ENCODE measurements at regions not wholly inside any gene's neighbourhood (a gene's known extent, or its start where the extent isn't known, plus 50 kb on each side); places are given as distances from the start of the nearest gene placed in this dataset.

GRCh38 chr3:74041068-74041675, 416.4 kb upstream of the PDZRN3 start:
- no peak for TF ChIP-seq ZBTB7A (IDR thresholded peaks at IDR 0.05; ENCODE audit: low read depth)

DNA sequence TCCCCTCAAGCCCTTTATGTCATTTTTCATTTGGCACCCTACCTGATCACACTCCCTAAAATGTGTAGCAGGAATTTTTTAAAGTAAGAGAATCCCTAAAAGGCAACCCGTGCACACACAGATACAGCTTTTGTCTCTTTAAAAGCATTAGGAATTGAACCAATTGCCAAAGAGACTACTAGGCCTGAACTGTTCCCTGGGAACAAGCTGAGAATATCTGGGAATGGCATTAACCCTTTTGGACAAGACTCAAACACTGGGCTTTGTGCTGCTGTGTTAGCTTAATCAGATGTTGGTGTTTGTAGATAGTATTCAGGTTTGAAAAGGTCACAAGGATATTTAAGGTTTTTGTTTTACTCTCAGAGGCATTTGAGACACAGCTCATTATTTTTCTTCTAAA, 414.4 kb upstream of the PDZRN3 start:
- TF ChIP-seq REST (IDR thresholded peaks at IDR 0.05; ENCODE audit: low read depth): no peak
- no peak for TF ChIP-seq EGR1 (IDR thresholded peaks at IDR 0.05)
- no peak for TF ChIP-seq EP300 (IDR thresholded peaks at IDR 0.05; ENCODE audit: borderline replicate concordance)
- TF ChIP-seq FOXM1 (IDR thresholded peaks at IDR 0.05; ENCODE audit: borderline replicate concordance, low read depth): no peak
- TF ChIP-seq CREB1 (IDR thresholded peaks at IDR 0.05; ENCODE audit: low read depth): no peak
- TF ChIP-seq, protein P1, sequence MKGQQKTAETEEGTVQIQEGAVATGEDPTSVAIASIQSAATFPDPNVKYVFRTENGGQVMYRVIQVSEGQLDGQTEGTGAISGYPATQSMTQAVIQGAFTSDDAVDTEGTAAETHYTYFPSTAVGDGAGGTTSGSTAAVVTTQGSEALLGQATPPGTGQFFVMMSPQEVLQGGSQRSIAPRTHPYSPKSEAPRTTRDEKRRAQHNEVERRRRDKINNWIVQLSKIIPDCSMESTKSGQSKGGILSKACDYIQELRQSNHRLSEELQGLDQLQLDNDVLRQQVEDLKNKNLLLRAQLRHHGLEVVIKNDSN (IDR thresholded peaks at IDR 0.05): no peak
- no peak for TF ChIP-seq RAD21 (IDR thresholded peaks at IDR 0.05; ENCODE audit: low read depth)
- no peak for TF ChIP-seq CEBPB (IDR thresholded peaks at IDR 0.05)
- no peak for TF ChIP-seq YY1 (IDR thresholded peaks at IDR 0.05; ENCODE audit: low read depth)

- TF ChIP-seq RAD21 (IDR thresholded peaks at IDR 0.05; ENCODE audit: low read depth) (no peak), TAF1 (IDR thresholded peaks at IDR 0.05; ENCODE audit: low read depth) (no peak), EGR1 (IDR thresholded peaks at IDR 0.05) (no peak), CEBPB (IDR thresholded peaks at IDR 0.05) (no peak), NFIC (IDR thresholded peaks at IDR 0.05) (no peak), FOXM1 (IDR thresholded peaks at IDR 0.05; ENCODE audit: borderline replicate concordance, low read depth) (no peak), REST (IDR thresholded peaks at IDR 0.05; ENCODE audit: low read depth) (no peak), YY1 (IDR thresholded peaks at IDR 0.05; ENCODE audit: low read depth) (no peak), EP300 (IDR thresholded peaks at IDR 0.05; ENCODE audit: borderline replicate concordance) (no peak), TCF12 (IDR thresholded peaks at IDR 0.05; ENCODE audit: low read depth) (no peak), MAX (IDR thresholded peaks at IDR 0.05) (no peak), TEAD4 (IDR thresholded peaks at IDR 0.05) (no peak), CREB1 (IDR thresholded peaks at IDR 0.05; ENCODE audit: low read depth) (no peak), ZBTB7A (IDR thresholded peaks at IDR 0.05; ENCODE audit: low read depth) (no peak)
- TF ChIP-seq, protein P1 (IDR thresholded peaks at IDR 0.05): no peak
Measured at GRCh38 chr3:74036568-74036967, 411.8 kb upstream of the PDZRN3 start.

GRCh38 chr3:74036102-74036501, 411.4 kb upstream of the PDZRN3 start:
- TF ChIP-seq RAD21 (IDR thresholded peaks at IDR 0.05; ENCODE audit: low read depth) (no peak), TEAD4 (IDR thresholded peaks at IDR 0.05) (no peak), TAF1 (IDR thresholded peaks at IDR 0.05; ENCODE audit: low read depth) (no peak), EP300 (IDR thresholded peaks at IDR 0.05; ENCODE audit: borderline replicate concordance) (no peak), REST (IDR thresholded peaks at IDR 0.05; ENCODE audit: low read depth) (no peak), CREB1 (IDR thresholded peaks at IDR 0.05; ENCODE audit: low read depth) (no peak), TCF12 (IDR thresholded peaks at IDR 0.05; ENCODE audit: low read depth) (no peak), MAX (IDR thresholded peaks at IDR 0.05) (no peak), YY1 (IDR thresholded peaks at IDR 0.05; ENCODE audit: low read depth) (no peak), EGR1 (IDR thresholded peaks at IDR 0.05) (no peak), NFIC (IDR thresholded peaks at IDR 0.05) (no peak), ZBTB7A (IDR thresholded peaks at IDR 0.05; ENCODE audit: low read depth) (no peak), FOXM1 (IDR thresholded peaks at IDR 0.05; ENCODE audit: borderline replicate concordance, low read depth) (no peak), CEBPB (IDR thresholded peaks at IDR 0.05) (no peak)
- TF ChIP-seq, protein P1 (IDR thresholded peaks at IDR 0.05): no peak

Measured in Ishikawa (cell line).